GM21515 (cell line): ENCODE measurements at regions not wholly inside any gene's neighbourhood (a gene's known extent, or its start where the extent isn't known, plus 50 kb on each side); places are given as distances from the start of the nearest gene placed in this dataset.

ENCODE experiments used
- ATAC-seq: cut with Tn5 transposase; IDR thresholded peaks from one replicate; pipeline ENCODE4 v1.9.1; 2021; ENCODE audit not compliant: unreplicated experiment

DNA sequence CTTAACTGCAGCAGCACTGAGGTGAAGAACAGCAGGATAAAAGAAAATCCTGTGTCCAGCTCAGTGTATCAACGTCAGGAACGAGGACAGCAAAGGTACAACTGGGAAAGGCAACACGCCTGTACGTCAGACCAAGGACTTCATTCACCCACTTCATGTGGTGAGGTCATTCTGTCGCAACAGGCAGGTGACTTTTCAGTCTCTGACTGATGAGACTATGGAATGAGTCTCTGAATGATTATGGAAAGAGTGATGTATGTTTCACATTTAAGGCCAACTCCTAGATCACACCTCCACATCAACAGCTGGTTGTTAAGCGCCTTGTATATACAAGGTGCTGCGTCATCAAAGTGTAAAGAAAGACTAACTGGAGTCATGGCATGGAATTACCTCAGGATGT is 297.6 kb upstream of the SP8 start:
- no peak for ATAC-seq

- no peak for ATAC-seq
Observed at GRCh38 chr7:21086688-21087087, 300.0 kb upstream of the SP8 start.

DNA sequence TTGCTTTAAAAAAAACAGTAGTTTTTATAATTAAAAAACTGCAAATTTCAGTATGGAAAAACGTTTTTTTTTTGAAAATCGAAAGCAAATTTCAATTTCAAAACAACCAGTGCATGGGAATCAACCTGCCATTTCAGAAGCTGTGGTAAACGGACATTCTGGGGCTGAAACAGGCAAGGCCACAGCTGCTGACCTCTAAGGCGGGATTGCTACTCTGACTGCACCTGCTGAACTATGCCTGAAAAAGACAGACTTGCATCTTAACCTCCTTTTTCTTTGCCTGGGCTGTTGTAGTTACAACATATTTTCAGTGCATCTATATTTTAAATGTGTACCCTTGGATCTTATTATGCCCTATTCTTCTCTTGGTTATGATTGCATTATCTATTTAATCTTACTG is 303.0 kb upstream of the SP8 start:
- ATAC-seq = no peak

GRCh38 chr7:21092766-21093702 is 306.3 kb upstream of the SP8 start:
- ATAC-seq = no peak

GRCh38 chr7:21094589-21094988 is 307.9 kb upstream of the SP8 start:
- ATAC-seq = no peak

DNA sequence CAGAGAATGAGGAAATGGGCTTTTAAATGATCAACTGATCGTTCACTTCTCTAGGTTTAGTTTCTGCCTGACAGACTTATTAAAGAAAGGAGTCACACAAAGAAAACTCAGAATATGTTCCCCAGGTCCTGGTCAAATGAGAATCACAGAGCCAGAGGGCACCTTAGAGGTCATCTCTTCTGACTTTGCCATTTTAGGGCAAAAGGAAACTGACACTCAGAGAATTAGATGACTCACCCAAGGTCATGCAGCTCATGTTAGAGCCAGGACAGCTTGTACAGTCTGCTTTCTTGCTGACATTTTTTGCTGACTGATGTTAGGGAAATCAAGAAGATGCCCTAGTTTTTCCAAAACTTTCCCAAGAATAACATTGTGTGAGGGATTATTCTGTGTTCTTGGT is 312.7 kb upstream of the SP8 start:
- ATAC-seq = no peak

DNA sequence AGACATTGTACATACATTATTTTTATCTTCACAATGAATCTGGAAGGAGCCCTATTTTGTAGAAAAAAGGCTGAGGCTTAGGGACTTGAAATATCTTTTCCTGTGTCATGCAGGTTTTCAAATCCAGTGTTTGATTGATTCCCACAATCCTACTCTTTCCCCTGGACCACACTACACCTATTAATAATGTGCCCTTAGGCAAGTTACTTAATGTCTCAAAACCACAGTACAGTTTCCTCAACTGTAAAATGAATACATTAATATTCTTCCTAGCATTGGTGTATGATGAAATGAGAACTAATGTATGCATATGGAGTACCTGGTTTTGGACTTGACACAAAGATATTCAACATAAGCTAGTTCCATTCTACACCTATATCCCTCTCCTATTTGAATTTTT is 313.3 kb upstream of the SP8 start:
- no peak for ATAC-seq

- no peak for ATAC-seq
Observed at GRCh38 chr7:21101541-21101940, 314.9 kb upstream of the SP8 start.

- no peak for ATAC-seq
Observed at GRCh38 chr7:21103426-21104123, 316.9 kb upstream of the SP8 start.

- ATAC-seq = no peak
Observed at GRCh38 chr7:21104124-21104500, 317.4 kb upstream of the SP8 start.

DNA sequence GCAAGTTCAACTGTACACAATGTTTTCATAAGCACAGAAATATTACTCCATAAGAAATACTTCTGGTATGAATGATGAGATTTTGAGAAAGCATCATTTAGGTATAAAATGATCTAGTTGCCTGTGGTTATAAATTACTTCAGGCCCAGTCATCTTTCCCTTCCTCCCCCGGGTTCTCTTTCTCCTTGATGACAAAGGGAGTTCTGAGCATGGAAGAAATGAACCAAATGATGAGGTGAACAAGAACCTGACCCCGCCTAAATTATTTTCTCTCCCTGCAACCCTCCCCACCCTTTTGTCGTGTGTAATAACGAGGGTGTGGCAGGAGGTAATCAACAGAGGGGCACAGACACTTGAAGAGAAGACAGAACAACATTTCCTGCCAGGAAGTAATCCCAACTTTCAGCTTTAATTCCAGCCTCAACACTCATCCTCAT is 319.6 kb upstream of the SP8 start:
- ATAC-seq = no peak

DNA sequence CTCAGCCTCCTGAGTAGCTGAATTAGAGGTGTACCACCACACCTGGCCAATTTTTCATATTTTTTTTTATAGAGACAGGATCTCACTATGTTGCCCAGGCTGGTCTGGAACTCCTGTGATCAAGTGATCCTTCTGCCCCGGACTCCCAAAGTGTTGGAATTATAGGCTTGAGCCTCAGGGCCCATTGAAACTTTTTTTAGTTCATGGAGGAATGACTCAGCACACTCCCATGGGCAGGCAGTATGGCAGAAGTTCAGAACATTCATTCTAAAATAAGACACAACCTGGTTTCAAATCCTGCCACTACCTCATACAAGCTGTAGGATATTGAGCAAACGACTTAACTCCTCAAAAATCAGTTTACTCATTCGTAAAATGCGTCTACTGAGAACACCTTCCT is 320.4 kb upstream of the SP8 start:
- ATAC-seq = no peak

- ATAC-seq = no peak
Observed at GRCh38 chr7:21108182-21108581, 319.7 kb upstream of the SP4 start.

DNA sequence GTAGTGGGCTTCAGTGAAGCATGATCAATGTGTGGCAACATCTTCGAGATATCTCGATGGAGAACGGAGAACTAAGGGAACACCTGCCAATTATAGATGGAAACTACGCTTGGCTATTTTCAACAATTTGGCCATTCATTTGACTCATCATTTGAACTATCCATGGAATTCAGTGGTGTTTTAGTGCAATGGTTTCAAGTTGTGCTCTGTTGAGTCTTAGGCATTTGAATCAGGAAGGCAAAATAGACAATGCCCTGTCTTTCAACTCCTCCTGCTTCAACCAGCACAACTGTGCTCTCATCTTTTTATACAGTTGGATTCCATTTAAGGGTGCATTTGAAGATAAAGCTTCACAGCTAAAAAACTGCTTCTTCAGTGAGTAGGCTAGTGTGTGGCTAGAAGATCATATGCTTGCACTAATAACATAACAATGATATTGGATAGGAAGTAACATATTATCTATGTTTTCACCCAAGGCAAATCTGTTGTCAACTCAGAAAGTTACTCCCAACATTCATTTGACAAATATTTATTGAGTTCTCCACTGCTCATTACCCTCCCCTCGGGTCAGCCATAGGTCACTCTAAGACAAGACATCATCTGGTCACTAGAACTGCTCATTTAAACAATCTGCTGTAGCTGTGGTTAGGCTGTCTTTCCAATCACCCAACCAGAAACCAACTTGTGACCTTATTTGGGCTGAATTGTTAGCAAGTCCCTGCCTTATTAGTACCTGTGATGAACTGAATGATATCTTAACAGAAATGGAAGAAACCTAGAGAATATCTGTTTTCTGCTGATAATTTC is 314.1 kb upstream of the SP4 start:
- no peak for ATAC-seq

DNA sequence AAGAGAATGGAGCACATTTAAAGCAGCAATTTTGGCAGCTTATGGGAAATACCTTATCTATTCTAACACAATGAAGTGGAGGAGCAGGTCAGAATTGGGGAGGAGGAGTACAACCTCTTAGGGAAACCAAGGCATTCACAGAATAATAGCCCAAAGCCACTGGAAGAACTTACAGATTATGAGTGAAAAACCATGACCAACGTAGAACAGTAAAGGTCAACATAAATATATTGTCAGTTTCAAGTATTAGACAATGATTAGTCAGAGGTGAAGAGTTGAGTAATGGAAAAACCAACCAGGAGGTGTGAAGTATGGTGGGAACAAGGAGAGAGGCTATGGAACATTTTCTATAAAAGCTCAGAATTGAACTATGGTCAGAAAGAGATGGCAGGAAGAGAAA is 304.3 kb upstream of the SP4 start:
- no peak for ATAC-seq

GRCh38 chr7:21125297-21125696 is 302.6 kb upstream of the SP4 start:
- no peak for ATAC-seq

DNA sequence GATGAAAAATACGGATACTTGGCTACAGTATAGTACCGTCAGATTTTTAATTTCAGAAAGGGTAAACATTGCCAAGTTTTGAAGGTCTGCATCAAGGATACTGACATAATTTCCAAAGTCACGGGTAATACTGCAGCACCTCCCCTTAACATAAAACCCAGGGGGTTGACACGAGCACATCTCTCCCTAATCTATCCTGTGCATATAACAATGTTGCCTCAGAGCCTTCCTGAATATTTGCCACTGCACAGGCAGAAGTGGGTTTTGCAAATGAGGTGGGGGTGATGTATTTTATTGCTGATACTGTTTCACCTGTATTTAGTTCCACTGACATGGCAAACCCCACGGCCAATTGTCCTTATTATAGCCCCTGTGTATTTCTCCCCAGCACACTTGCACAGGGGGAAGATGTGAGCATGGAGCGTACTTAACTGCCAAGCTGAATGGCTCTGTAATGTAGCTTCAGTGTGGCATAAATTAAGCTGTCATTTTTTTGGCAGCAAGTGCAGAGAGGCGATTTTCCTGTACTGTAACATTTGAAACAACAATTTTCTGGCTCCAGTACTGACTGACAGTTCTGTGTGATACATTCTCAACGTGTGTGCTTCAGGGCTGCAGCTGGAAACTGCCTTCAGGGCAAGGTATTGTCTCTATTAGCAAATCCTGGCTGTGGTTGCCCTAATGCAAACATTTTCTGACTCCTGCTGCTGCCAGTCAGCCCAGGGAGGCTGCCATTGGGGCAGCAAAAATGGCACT is 299.6 kb upstream of the SP4 start:
- no peak for ATAC-seq

- ATAC-seq = no peak
Observed at GRCh38 chr7:21131897-21132296, 296.0 kb upstream of the SP4 start.

DNA sequence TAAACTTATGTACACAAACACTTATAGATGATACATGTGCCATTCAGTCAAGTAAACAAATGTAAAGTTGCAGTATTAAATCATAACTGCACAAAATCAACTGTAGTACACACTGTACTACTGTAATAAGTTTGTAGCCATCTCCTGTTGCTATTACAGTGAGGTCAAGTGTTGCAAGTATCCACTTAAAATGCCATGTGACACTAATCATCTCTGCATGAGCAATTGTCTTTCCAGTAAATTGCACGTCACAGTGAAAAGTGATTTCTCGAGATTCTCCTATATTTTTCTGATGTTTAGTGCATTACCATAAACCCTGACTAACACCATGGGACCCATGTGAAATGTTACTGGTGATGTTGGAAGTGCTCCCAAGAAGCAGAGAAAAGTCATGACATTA is 293.3 kb upstream of the SP4 start:
- no peak for ATAC-seq

GRCh38 chr7:21135437-21135836 is 292.4 kb upstream of the SP4 start:
- ATAC-seq = no peak

DNA sequence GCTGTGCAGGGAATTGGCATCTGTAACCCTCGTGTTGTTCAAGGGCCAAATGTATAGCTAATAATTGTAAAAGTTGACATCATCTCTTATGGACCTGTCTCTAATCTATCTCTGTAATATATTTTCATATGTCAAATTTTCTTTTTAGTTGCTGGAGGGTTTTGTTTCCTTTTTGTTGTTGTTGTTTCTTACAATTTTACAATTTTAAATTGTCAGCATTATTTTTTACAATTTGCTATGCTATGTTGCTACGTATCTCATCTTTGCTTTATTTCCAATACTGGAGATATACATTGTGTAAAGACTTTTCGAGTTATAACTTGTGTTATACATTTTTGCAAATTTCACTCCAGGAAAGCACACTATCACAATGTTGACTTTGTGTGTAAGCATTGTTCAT is 290.2 kb upstream of the SP4 start:
- no peak for ATAC-seq
